CD8-positive, alpha-beta memory T cell (primary cell): ENCODE measurements at regions not wholly inside any gene's neighbourhood (a gene's known extent, or its start where the extent isn't known, plus 50 kb on each side); places are given as distances from the start of the nearest gene placed in this dataset.
A peak's percentile ranks its signal among the peaks of the same experiment; 100 is the strongest.

Source experiments
- CTCF ChIA-PET: fragments of 350-600 bp; sonication (Branson Sonifier 250); formaldehyde crosslinking; loops from one replicate; lab custom pipeline; 2021; ENCODE audit warnings: antibody characterized with exemption; lab: Charles Lee
- POLR2A ChIA-PET: fragments of 350-600 bp; sonication (Branson Sonifier 250); formaldehyde crosslinking; loops from one replicate; lab custom pipeline; 2021; ENCODE audit warnings: antibody characterized with exemption; lab: Charles Lee
- DNase-seq, 5 donors: peaks; one replicate each; pipeline versions ENCODE4 v3.0.0 to v3.0.0-alpha.2; 2020 to 2022; ENCODE audit warnings: mixed read lengths in 1 of 5
- H3K27ac ChIP-seq: one replicate; pipeline ENCODE4 v1.7.0; 2013; ENCODE audit warnings: low read depth, mild to moderate bottlenecking, low read length, moderate library complexity
- H3K27me3 ChIP-seq: 2 replicates; pipeline ENCODE4 v1.7.0; 2013; ENCODE audit warnings: low read length, mild to moderate bottlenecking; ENCODE audit not compliant: insufficient read depth, poor library complexity, severe bottlenecking
- H3K36me3 ChIP-seq: 2 replicates; pipeline ENCODE4 v1.7.0; 2013; ENCODE audit warnings: mild to moderate bottlenecking, low read length, moderate library complexity; ENCODE audit not compliant: insufficient read depth
- H3K4me1 ChIP-seq: 2 replicates; pipeline ENCODE4 v1.7.0; 2013; ENCODE audit warnings: mild to moderate bottlenecking, low read length, moderate library complexity; ENCODE audit not compliant: insufficient read depth
- H3K4me3 ChIP-seq: 2 replicates; pipeline ENCODE4 v1.7.0; 2013; ENCODE audit warnings: mild to moderate bottlenecking, low read length
- H3K9me3 ChIP-seq: 2 replicates; pipeline ENCODE4 v1.7.0; 2013; ENCODE audit warnings: mild to moderate bottlenecking, low read length
- H3K27ac Mint-ChIP-seq, 8 donors: one replicate each; pipeline ENCODE4 v1.8.0; 2020 to 2021; ENCODE audit warnings: mixed read lengths in 8 of 8, mild to moderate bottlenecking in 6 of 8, inconsistent platforms in 3 of 8, moderate library complexity in 3 of 8
- H3K27me3 Mint-ChIP-seq, 2 donors: one replicate each; pipeline ENCODE4 v1.8.0; 2020 to 2021; ENCODE audit warnings: mixed read lengths in 2 of 2, mild to moderate bottlenecking in 1 of 2, moderate library complexity in 1 of 2
- H3K36me3 Mint-ChIP-seq, 3 donors: one replicate each; pipeline ENCODE4 v1.8.0; 2020 to 2021; ENCODE audit warnings: mixed read lengths in 3 of 3, inconsistent platforms in 1 of 3, mild to moderate bottlenecking in 1 of 3
- H3K4me1 Mint-ChIP-seq, 3 donors: one replicate each; pipeline ENCODE4 v1.8.0; 2020 to 2021; ENCODE audit warnings: mixed read lengths in 3 of 3, inconsistent platforms in 1 of 3, mild to moderate bottlenecking in 1 of 3
- H3K4me3 Mint-ChIP-seq, 7 donors: one replicate each; pipeline ENCODE4 v1.8.0; 2020 to 2021; ENCODE audit warnings: mixed read lengths in 7 of 7, mild to moderate bottlenecking in 6 of 7, moderate library complexity in 4 of 7, inconsistent platforms in 2 of 7
- H3K9me3 Mint-ChIP-seq, 5 donors: one replicate each; pipeline ENCODE4 v1.8.0; 2020 to 2022; ENCODE audit warnings: mixed read lengths in 5 of 5, mild to moderate bottlenecking in 3 of 5, moderate library complexity in 2 of 5, inconsistent platforms in 1 of 5

DNA sequence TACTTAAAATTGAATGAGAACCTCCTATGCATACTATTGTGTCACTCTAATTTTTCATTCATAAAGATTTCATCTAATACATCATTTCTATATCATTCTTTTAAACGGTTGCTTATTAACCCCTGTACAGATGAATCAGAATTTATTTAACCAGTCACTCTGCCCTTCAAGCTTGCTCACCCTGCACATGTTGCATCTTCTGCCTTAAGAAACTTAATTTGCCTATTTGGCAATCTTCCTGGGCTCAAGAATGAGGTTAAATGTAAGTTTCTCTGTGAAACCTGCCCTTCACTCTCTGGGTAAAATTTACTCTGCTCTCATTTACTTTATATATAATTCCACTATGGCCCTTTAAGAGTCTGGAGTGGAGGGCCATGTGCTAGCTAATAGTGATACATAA, 434.7 kb upstream of the ZNF608 start:
- POLR2A ChIA-PET = no interaction called here

GRCh38 chr5:125181955-125182354, 435.5 kb upstream of the ZNF608 start:
- Mint-ChIP-seq H3K4me3 (no peak overlapping the region), H3K9me3 (peaks cover 0 to 8% (median 4%) of the 10 kb centered on the region in 5 donors), H3K27me3 (no peaks in the 10 kb centered on the region), H3K27ac (no peak overlapping the region), H3K4me1 (no peaks in the 10 kb centered on the region), H3K36me3 (no peaks in the 10 kb centered on the region)
- Histone ChIP-seq H3K9me3 (no peaks in the 10 kb centered on the region), H3K27ac (no peak overlapping the region), H3K27me3 (no peaks in the 10 kb centered on the region), H3K4me1 (no peaks in the 10 kb centered on the region), H3K36me3 (no peaks in the 10 kb centered on the region), H3K4me3 (no peak overlapping the region)
- no peak for DNase-seq
- POLR2A ChIA-PET = no interaction called here
- CTCF ChIA-PET = no interaction called here

More for the DNA sequence above, 434.7 kb upstream of the ZNF608 start:
- H3K9me3 ChIP-seq = no peaks in the 10 kb centered on the region
- no peaks in the 10 kb centered on the region for H3K27me3 ChIP-seq
- H3K4me3 ChIP-seq = no peak overlapping the region
- no peak overlapping the region for H3K27ac Mint-ChIP-seq
- CTCF ChIA-PET = no interaction called here
- H3K27ac ChIP-seq = no peak overlapping the region
- no peak for DNase-seq
- H3K9me3 Mint-ChIP-seq = peaks cover 2 to 8% (median 4%) of the 10 kb centered on the region in 5 donors
- H3K4me1 Mint-ChIP-seq = no peaks in the 10 kb centered on the region
- no peaks in the 10 kb centered on the region for H3K36me3 Mint-ChIP-seq
- H3K27me3 Mint-ChIP-seq = no peaks in the 10 kb centered on the region
- no peaks in the 10 kb centered on the region for H3K4me1 ChIP-seq
- no peak overlapping the region for H3K4me3 Mint-ChIP-seq
- H3K36me3 ChIP-seq = no peaks in the 10 kb centered on the region

GRCh38 chr5:125185740-125186139, 439.3 kb upstream of the ZNF608 start:
- Mint-ChIP-seq H3K36me3 (no peaks in the 10 kb centered on the region), H3K9me3 (peaks cover 0 to 12% (median 0%) of the 10 kb centered on the region in 5 donors), H3K27ac (no peak overlapping the region), H3K27me3 (no peaks in the 10 kb centered on the region), H3K4me3 (no peak overlapping the region), H3K4me1 (no peaks in the 10 kb centered on the region)
- Histone ChIP-seq H3K4me3 (no peak overlapping the region), H3K27ac (no peak overlapping the region), H3K9me3 (no peaks in the 10 kb centered on the region), H3K27me3 (no peaks in the 10 kb centered on the region), H3K36me3 (no peaks in the 10 kb centered on the region), H3K4me1 (no peaks in the 10 kb centered on the region)
- POLR2A ChIA-PET = no interaction called here
- CTCF ChIA-PET = no interaction called here
- no peak for DNase-seq

DNA sequence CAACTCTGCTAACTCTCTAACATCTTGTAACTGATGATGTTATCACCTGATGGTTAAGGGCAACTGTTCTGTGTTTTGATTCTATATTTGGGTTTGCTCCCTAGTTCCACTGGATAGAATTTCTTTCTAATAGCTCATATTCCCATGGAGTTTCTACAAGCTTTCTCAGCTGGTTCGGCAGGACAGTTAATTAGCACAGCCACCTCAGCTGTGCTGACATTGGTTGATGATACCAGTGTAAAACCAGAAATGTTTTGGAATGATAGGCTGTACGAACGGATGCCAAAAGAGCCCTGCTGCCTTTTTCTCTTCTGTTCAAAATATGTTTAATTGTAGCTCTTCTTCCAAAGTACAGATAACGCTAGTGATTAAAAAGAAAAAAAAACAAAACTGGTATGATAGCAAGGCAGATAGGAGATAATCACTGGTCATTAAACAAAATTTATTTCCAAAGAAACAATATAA, 440.5 kb upstream of the ZNF608 start:
- H3K4me3 Mint-ChIP-seq = no peak overlapping the region
- peaks cover 0 to under 1% of the 10 kb centered on the region in 2 donors for H3K27me3 Mint-ChIP-seq
- H3K27ac Mint-ChIP-seq = no peak overlapping the region
- H3K9me3 ChIP-seq = no peaks in the 10 kb centered on the region
- H3K4me1 Mint-ChIP-seq = no peaks in the 10 kb centered on the region
- no peaks in the 10 kb centered on the region for H3K4me1 ChIP-seq
- CTCF ChIA-PET = no interaction called here
- H3K27ac ChIP-seq = no peak overlapping the region
- H3K9me3 Mint-ChIP-seq = peaks cover 0 to 12% (median 0%) of the 10 kb centered on the region in 5 donors
- no peaks in the 10 kb centered on the region for H3K36me3 ChIP-seq
- H3K36me3 Mint-ChIP-seq = no peaks in the 10 kb centered on the region
- DNase-seq = no peak
- H3K4me3 ChIP-seq = no peak overlapping the region
- H3K27me3 ChIP-seq = no peaks in the 10 kb centered on the region
- POLR2A ChIA-PET = no interaction called here

GRCh38 chr5:125189531-125189941, 443.1 kb upstream of the ZNF608 start:
- no peaks in the 10 kb centered on the region for H3K4me1 ChIP-seq
- no peak overlapping the region for H3K4me3 ChIP-seq
- no peaks in the 10 kb centered on the region for H3K27me3 ChIP-seq
- H3K36me3 Mint-ChIP-seq = no peaks in the 10 kb centered on the region
- no peaks in the 10 kb centered on the region for H3K9me3 ChIP-seq
- no peak for DNase-seq
- H3K4me1 Mint-ChIP-seq = no peaks in the 10 kb centered on the region
- H3K9me3 Mint-ChIP-seq = peaks cover 0 to 15% (median 3%) of the 10 kb centered on the region in 5 donors
- H3K27ac Mint-ChIP-seq = no peak overlapping the region
- H3K27me3 Mint-ChIP-seq = peaks cover 0 to 2% of the 10 kb centered on the region in 2 donors
- ChIA-PET POLR2A (no interaction called here), CTCF (no interaction called here)
- H3K27ac ChIP-seq = no peak overlapping the region
- no peaks in the 10 kb centered on the region for H3K36me3 ChIP-seq
- H3K4me3 Mint-ChIP-seq = no peak overlapping the region

GRCh38 chr5:125190232-125191087, 444.0 kb upstream of the ZNF608 start:
- CTCF ChIA-PET = no interaction called here
- peaks cover 0 to 16% (median 3%) of the 10 kb centered on the region in 5 donors for H3K9me3 Mint-ChIP-seq
- peaks cover 0 to 2% of the 10 kb centered on the region in 2 donors for H3K27me3 Mint-ChIP-seq
- Histone ChIP-seq H3K4me3 (no peak overlapping the region), H3K36me3 (no peaks in the 10 kb centered on the region), H3K4me1 (no peaks in the 10 kb centered on the region), H3K27me3 (no peaks in the 10 kb centered on the region), H3K27ac (no peak overlapping the region), H3K9me3 (no peaks in the 10 kb centered on the region)
- POLR2A ChIA-PET = no interaction called here
- H3K27ac Mint-ChIP-seq = no peak overlapping the region
- no peak for DNase-seq
- H3K4me3 Mint-ChIP-seq = no peak overlapping the region
- H3K36me3 Mint-ChIP-seq = no peaks in the 10 kb centered on the region
- no peaks in the 10 kb centered on the region for H3K4me1 Mint-ChIP-seq

DNA sequence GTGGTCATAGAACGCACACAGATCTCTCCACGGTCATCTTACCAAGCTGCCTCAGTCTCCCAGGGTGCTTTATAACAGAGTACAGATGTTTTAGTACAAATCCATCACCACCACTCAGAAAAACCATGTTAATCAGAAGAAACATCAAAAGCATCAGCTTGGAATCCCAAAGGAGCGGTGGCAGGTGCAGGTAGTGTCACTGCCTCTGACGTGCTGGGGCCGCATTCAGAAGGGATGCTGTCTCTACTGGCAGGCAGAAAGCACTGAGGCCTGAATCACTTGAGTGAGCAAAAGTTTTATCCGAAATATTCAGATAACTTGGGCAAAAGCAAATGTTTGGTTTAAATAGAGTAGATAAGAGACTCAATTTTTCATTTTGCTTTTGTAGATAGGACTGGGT, 448.4 kb upstream of the ZNF608 start:
- Histone ChIP-seq H3K27me3 (no peaks in the 10 kb centered on the region), H3K9me3 (no peaks in the 10 kb centered on the region), H3K27ac (no peak overlapping the region), H3K4me1 (no peaks in the 10 kb centered on the region), H3K4me3 (no peak overlapping the region), H3K36me3 (no peaks in the 10 kb centered on the region)
- Mint-ChIP-seq H3K27me3 (peaks cover 0 to 2% of the 10 kb centered on the region in 2 donors), H3K36me3 (no peaks in the 10 kb centered on the region), H3K4me3 (no peak overlapping the region), H3K27ac (no peak overlapping the region), H3K4me1 (no peaks in the 10 kb centered on the region), H3K9me3 (peaks cover 0 to 20% (median 3%) of the 10 kb centered on the region in 5 donors)
- DNase-seq = no peak
- POLR2A ChIA-PET = no interaction called here
- CTCF ChIA-PET = no interaction called here

DNA sequence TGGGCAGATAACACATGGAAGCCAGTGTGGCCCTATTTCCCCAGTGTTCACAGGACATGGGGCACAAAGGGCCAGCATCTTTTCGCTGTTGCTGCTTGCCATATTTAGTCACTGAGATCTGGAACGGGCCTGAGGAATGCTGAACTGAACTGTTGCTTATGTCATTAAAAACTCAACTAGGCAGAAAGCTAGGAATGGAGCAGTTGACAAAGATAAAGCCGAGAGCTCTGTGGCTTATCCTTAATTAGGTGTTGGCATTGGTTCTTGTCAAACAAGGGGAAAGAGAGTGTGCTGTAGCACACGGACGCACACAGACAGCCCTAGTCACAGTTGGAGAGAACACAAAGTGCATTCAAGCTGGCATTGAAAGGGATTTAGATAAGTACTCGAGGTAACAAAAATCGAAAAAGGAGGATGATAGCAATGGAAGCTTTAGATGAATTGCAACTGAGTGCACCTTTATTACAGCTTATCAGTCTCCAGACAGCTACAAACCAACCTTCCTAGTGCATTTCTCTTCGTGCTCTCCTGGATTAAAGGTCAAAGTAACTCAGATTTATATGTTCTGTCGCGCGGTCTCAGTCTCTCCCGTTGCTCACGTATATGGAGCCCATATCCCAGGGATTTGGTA, 450.2 kb upstream of the ZNF608 start:
- DNase-seq = no peak
- Mint-ChIP-seq H3K4me1 (no peaks in the 10 kb centered on the region), H3K4me3 (no peak overlapping the region), H3K27ac (peak overlapping the region in 1 of 8 donors; percentile 56), H3K36me3 (no peaks in the 10 kb centered on the region), H3K27me3 (peaks cover 0 to 2% of the 10 kb centered on the region in 2 donors), H3K9me3 (peaks cover 0 to 20% (median 3%) of the 10 kb centered on the region in 5 donors)
- H3K4me3 ChIP-seq = no peak overlapping the region
- no peaks in the 10 kb centered on the region for H3K27me3 ChIP-seq
- ChIA-PET POLR2A (no interaction called here), CTCF (no interaction called here)
- H3K36me3 ChIP-seq = no peaks in the 10 kb centered on the region
- no peaks in the 10 kb centered on the region for H3K9me3 ChIP-seq
- H3K4me1 ChIP-seq = no peaks in the 10 kb centered on the region
- H3K27ac ChIP-seq = no peak overlapping the region
